ENCODE measurements at regions not wholly inside any gene's neighbourhood (a gene's known extent, or its start where the extent isn't known, plus 50 kb on each side); places are given as distances from the start of the nearest gene placed in this dataset.

DNA sequence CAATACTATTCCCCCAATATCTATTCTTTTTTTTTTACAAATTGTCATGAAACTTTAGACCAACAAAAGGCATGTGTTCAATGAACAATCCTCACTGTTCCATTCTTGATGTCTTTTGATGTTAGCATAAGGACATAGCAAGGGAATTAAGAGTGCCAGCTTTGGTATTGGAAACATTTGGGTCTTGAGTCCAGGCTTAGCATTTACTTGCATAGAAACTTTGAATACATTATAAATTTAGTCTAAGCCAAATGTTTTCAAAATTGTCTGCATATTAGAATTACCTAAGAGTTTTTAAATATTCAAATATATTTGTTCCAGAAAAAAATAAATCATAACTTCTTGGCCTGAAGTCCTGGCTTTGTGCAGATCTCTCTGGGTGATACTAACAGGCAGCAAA lies 406.5 kb downstream of the LRFN5 start:
- no peak for DNase-seq (ENCODE audit: low read depth, low spot score)

GRCh38 chr14:42011221-42011620 lies 404.5 kb downstream of the LRFN5 start:
- DNase-seq (ENCODE audit: low read depth, low spot score): no peak

GRCh38 chr14:42004321-42004720 lies 397.6 kb downstream of the LRFN5 start:
- DNase-seq (ENCODE audit: low read depth, low spot score): no peak

DNA sequence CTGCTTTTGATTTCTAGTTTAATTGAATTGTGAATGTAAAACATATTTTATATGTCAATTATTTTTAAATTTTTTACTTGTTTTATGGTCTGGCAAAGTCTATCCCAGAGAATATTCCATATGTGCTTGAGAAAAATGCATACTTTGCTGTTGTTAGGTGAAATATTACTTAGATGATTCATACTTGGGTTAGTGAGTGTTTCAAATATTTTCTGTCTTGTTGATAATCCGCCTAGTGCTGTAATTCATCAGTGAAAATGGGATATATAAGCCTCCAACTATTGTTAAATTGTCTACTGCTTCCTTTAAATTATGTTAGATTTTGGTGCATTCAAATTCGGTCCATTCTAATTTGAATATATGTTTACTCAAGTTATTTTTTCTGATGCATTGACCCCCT lies 395.5 kb downstream of the LRFN5 start:
- DNase-seq (ENCODE audit: low read depth, low spot score): no peak

GRCh38 chr14:42001431-42001830 lies 394.8 kb downstream of the LRFN5 start:
- no peak for DNase-seq (ENCODE audit: low read depth, low spot score)

GRCh38 chr14:42000450-42000849 lies 393.8 kb downstream of the LRFN5 start:
- DNase-seq (ENCODE audit: low read depth, low spot score): no peak

GRCh38 chr14:41993687-41994086 lies 387.0 kb downstream of the LRFN5 start:
- DNase-seq (ENCODE audit: low read depth, low spot score): no peak

GRCh38 chr14:41986700-41987099 lies 380.0 kb downstream of the LRFN5 start:
- no peak for DNase-seq (ENCODE audit: low read depth, low spot score)

- DNase-seq (ENCODE audit: low read depth, low spot score): no peak
Observed at GRCh38 chr14:41986083-41986645, 379.5 kb downstream of the LRFN5 start.

GRCh38 chr14:41973178-41973577 lies 366.5 kb downstream of the LRFN5 start:
- no peak for DNase-seq (ENCODE audit: low read depth, low spot score)

- DNase-seq (ENCODE audit: low read depth, low spot score): no peak
Observed at GRCh38 chr14:41972531-41972930, 365.9 kb downstream of the LRFN5 start.

GRCh38 chr14:41960281-41960680 lies 353.6 kb downstream of the LRFN5 start:
- DNase-seq (ENCODE audit: low read depth, low spot score): no peak

DNA sequence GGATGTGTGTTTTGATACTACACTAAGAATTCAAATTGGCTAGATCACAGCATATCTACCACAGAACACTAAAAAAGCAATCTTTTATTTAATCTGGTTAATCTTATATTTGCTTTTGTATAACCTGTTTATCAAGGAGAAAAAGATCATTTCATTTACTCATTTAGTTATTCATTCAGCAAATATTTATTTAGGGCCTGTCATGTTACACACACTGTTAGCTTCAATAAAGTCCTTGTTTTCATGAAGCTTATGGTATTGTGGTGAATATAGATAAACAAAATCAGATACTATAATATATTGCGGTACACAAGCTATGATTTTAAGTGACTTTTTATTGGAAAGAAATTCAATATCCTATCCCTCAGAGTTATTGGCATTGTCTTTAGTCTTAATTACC lies 350.8 kb downstream of the LRFN5 start:
- no peak for DNase-seq (ENCODE audit: low read depth, low spot score)
